ENCODE measurements at regions not wholly inside any gene's neighbourhood (a gene's known extent, or its start where the extent isn't known, plus 50 kb on each side); places are given as distances from the start of the nearest gene placed in this dataset.

DNA sequence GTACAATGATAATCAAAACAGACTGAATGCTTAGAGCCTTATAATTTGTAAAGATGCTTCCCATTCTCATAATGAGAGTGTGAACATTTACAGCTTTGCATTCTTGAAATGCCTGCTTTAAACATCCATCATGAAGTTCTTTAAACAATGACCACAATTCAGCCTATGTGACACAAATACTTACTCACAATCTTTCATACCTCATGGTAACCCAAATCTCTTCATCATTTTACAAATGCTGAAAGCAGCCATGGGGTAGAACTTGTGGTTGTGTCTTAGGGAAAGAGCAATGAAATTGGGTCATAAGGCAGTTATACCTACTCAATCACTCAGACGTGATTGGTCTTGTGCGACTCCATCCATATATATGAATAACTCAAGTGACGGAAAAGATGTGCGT, 140.7 kb downstream of the RND3 start:
- TF ChIP-seq, protein P1, sequence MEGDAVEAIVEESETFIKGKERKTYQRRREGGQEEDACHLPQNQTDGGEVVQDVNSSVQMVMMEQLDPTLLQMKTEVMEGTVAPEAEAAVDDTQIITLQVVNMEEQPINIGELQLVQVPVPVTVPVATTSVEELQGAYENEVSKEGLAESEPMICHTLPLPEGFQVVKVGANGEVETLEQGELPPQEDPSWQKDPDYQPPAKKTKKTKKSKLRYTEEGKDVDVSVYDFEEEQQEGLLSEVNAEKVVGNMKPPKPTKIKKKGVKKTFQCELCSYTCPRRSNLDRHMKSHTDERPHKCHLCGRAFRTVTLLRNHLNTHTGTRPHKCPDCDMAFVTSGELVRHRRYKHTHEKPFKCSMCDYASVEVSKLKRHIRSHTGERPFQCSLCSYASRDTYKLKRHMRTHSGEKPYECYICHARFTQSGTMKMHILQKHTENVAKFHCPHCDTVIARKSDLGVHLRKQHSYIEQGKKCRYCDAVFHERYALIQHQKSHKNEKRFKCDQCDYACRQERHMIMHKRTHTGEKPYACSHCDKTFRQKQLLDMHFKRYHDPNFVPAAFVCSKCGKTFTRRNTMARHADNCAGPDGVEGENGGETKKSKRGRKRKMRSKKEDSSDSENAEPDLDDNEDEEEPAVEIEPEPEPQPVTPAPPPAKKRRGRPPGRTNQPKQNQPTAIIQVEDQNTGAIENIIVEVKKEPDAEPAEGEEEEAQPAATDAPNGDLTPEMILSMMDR (IDR thresholded peaks at IDR 0.05; ENCODE audit: low read length) = no peak
- no peak for TF ChIP-seq EZH2 (IDR thresholded peaks at IDR 0.05; ENCODE audit: borderline replicate concordance, low read length)
